H1 (cell line): ENCODE measurements at regions not wholly inside any gene's neighbourhood (a gene's known extent, or its start where the extent isn't known, plus 50 kb on each side); places are given as distances from the start of the nearest gene placed in this dataset.

Source experiments
- CTCF ChIA-PET: fragments of 300-600 bp; sonication (Branson Sonifier 250); formaldehyde crosslinking; loops from one replicate; lab custom pipeline; 2021; ENCODE audit not compliant: partially characterized antibody; lab: Charles Lee
- POLR2A ChIA-PET: fragments of 300-600 bp; sonication (Branson Sonifier 250); formaldehyde crosslinking; loops from one replicate; lab custom pipeline; 2021; ENCODE audit warnings: inconsistent platforms; ENCODE audit not compliant: partially characterized antibody; lab: Charles Lee
- DNase-seq, 2 experiments: peaks; one replicate each; pipeline versions ENCODE4 v3.0.0 to v3.0.0-alpha.2; 2010 to 2022; ENCODE audit warnings: low spot score in 2 of 2, low read depth in 1 of 2, mixed read lengths in 1 of 2
- FAIRE-seq: peaks from 2 replicates; lab custom pipeline; 2011; peaks lifted over from hg19 to GRCh38; lab: Jason Lieb, UNC
- H2AFZ ChIP-seq: 2 replicates; pipeline ENCODE4 v1.8.1; 2012; ENCODE audit warnings: low read length, inconsistent platforms
- H2AK5ac ChIP-seq: 2 replicates; pipeline ENCODE4 v1.6.1; 2013; ENCODE audit warnings: low read depth, low read length
- H2BK120ac ChIP-seq: replicated peaks from 2 replicates; pipeline ENCODE3; 2013; ENCODE audit warnings: low read depth, low read length, inconsistent platforms
- H2BK12ac ChIP-seq: 2 replicates; pipeline ENCODE4 v1.6.1; 2013; ENCODE audit warnings: low read depth, low read length
- H2BK15ac ChIP-seq: 2 replicates; pipeline ENCODE4 v1.6.1; 2013; ENCODE audit warnings: low read length
- H2BK20ac ChIP-seq: 2 replicates; pipeline ENCODE4 v1.6.1; 2013; ENCODE audit warnings: low read length
- H2BK5ac ChIP-seq: 2 replicates; pipeline ENCODE4 v1.6.1; 2013; ENCODE audit warnings: low read depth, low read length
- H3K14ac ChIP-seq: 2 replicates; pipeline ENCODE4 v1.6.1; 2013; ENCODE audit warnings: inconsistent platforms; ENCODE audit not compliant: insufficient read length
- H3K18ac ChIP-seq: 2 replicates; pipeline ENCODE4 v1.6.1; 2013; ENCODE audit warnings: low read length; ENCODE audit errors: extremely low read depth
- H3K23ac ChIP-seq: 2 replicates; pipeline ENCODE4 v1.6.1; 2013; ENCODE audit warnings: inconsistent platforms; ENCODE audit not compliant: insufficient read length
- H3K23me2 ChIP-seq: 2 replicates; pipeline ENCODE4 v1.6.1; 2013; ENCODE audit warnings: low read depth, low read length
- H3K27ac ChIP-seq: 2 replicates; pipeline ENCODE4 v1.6.1; 2011; ENCODE audit warnings: low read depth, low read length, inconsistent platforms
- H3K27me3 ChIP-seq, 4 experiments: replicated peaks in 1 of 4; 1 replicate in 1 of 4; 2 replicates in 3 of 4; pipeline versions ENCODE4 v1.6.1 to v1.8.1; 2011 to 2013; ENCODE audit warnings: low read length in 3 of 4, mild to moderate bottlenecking in 3 of 4, inconsistent platforms in 2 of 4, mixed read lengths in 2 of 4, moderate library complexity in 1 of 4; ENCODE audit not compliant: control insufficient read depth in 3 of 4, insufficient read depth in 3 of 4; ENCODE audit errors: extremely low read depth in 1 of 4
- H3K36me3 ChIP-seq, 4 experiments: 2 replicates each; pipeline versions ENCODE4 v1.6.1 to v1.8.1; 2011 to 2013; ENCODE audit warnings: mild to moderate bottlenecking in 4 of 4, low read length in 3 of 4, moderate library complexity in 2 of 4, control low read depth in 1 of 4, inconsistent platforms in 1 of 4; ENCODE audit not compliant: insufficient read depth in 4 of 4, control insufficient read depth in 2 of 4
- H3K4ac ChIP-seq: replicated peaks from 2 replicates; pipeline ENCODE3; 2013; ENCODE audit warnings: low read length, low read depth, mixed read lengths, inconsistent platforms; ENCODE audit not compliant: insufficient read length
- H3K4me1 ChIP-seq, 4 experiments: replicated peaks in 1 of 4; 1 replicate in 1 of 4; 2 replicates in 3 of 4; pipeline versions ENCODE4 v1.6.1 to v1.8.1; 2011 to 2013; ENCODE audit warnings: low read length in 3 of 4, inconsistent platforms in 2 of 4, mixed read lengths in 1 of 4; ENCODE audit not compliant: insufficient read depth in 4 of 4, control insufficient read depth in 3 of 4
- H3K4me2 ChIP-seq, 2 experiments: 2 replicates each; pipeline versions ENCODE4 v1.6.1 to v1.8.1; 2011 to 2013; ENCODE audit warnings: low read depth in 2 of 2, low read length in 2 of 2, control low read depth in 1 of 2, inconsistent platforms in 1 of 2, mild to moderate bottlenecking in 1 of 2; ENCODE audit not compliant: insufficient read depth in 1 of 2
- H3K4me3 ChIP-seq, 4 experiments: fragments of 200-600, 300-600 bp in 1 of 4; sonication (generic), shearing (Covaris generic), sonication (Bioruptor Twin) in 1 of 4; 2 replicates each; pipeline versions ENCODE4 v1.5.1 to v1.8.1; 2011 to 2016; ENCODE audit warnings: low read length in 4 of 4, low read depth in 3 of 4, control low read depth in 2 of 4, inconsistent platforms in 2 of 4, mild to moderate bottlenecking in 2 of 4, mixed read lengths in 1 of 4, moderate library complexity in 1 of 4; ENCODE audit not compliant: insufficient read depth in 2 of 4; ENCODE audit errors: extremely low read depth in 1 of 4
- H3K56ac ChIP-seq: replicated peaks from 2 replicates; pipeline ENCODE3; 2013; ENCODE audit warnings: low read depth, mild to moderate bottlenecking, mixed read lengths, low read length, inconsistent platforms; ENCODE audit not compliant: insufficient read length
- H3K79me1 ChIP-seq: 2 replicates; pipeline ENCODE4 v1.6.1; 2013; ENCODE audit warnings: low read depth, low read length, control low read depth
- H3K79me2 ChIP-seq, 2 experiments: 2 replicates each; pipeline versions ENCODE4 v1.6.1 to v1.8.1; 2012 to 2013; ENCODE audit warnings: low read length in 2 of 2, mild to moderate bottlenecking in 2 of 2, inconsistent platforms in 1 of 2; ENCODE audit not compliant: insufficient read depth in 2 of 2, control insufficient read depth in 1 of 2
- H3K9ac ChIP-seq, 4 experiments: replicated peaks in 1 of 4; 1 replicate in 1 of 4; 2 replicates in 3 of 4; pipeline versions ENCODE4 v1.6.1 to v1.8.1; 2011 to 2013; ENCODE audit warnings: low read depth in 3 of 4, low read length in 3 of 4, control low read depth in 2 of 4, mild to moderate bottlenecking in 2 of 4, moderate library complexity in 2 of 4, inconsistent platforms in 1 of 4; ENCODE audit errors: extremely low read depth in 1 of 4
- H3K9me3 ChIP-seq, 2 experiments: 2 replicates each; pipeline versions ENCODE4 v1.6.1 to v1.8.1; 2012 to 2013; ENCODE audit warnings: mild to moderate bottlenecking in 2 of 2, moderate library complexity in 2 of 2, control low read depth in 1 of 2, inconsistent platforms in 1 of 2, low read depth in 1 of 2, low read length in 1 of 2, mixed read lengths in 1 of 2; ENCODE audit not compliant: insufficient read depth in 2 of 2
- H4K20me1 ChIP-seq, 2 experiments: replicated peaks in 1 of 2; 2 replicates each; pipeline versions ENCODE3 to v1.8.1; 2011 to 2013; ENCODE audit warnings: inconsistent platforms in 2 of 2, low read length in 2 of 2, mild to moderate bottlenecking in 1 of 2; ENCODE audit not compliant: insufficient read depth in 2 of 2, control insufficient read depth in 1 of 2
- H4K5ac ChIP-seq: 2 replicates; pipeline ENCODE4 v1.6.1; 2013; ENCODE audit warnings: low read length, low read depth, mixed read lengths, inconsistent platforms; ENCODE audit not compliant: insufficient read length
- H4K8ac ChIP-seq: 2 replicates; pipeline ENCODE4 v1.8.0; 2013; ENCODE audit warnings: mild to moderate bottlenecking, moderate library complexity, low read length, inconsistent platforms; ENCODE audit not compliant: insufficient read depth; ENCODE audit errors: extremely low read depth
- H4K91ac ChIP-seq: replicated peaks from 2 replicates; pipeline ENCODE3; 2013; ENCODE audit warnings: low read length, mixed read lengths, inconsistent platforms; ENCODE audit not compliant: insufficient read length
- POLR2AphosphoS5 ChIP-seq: IDR thresholded peaks from 2 replicates; pipeline ENCODE4 v1.6.1; 2011; ENCODE audit warnings: low read depth, low read length
- RBBP5 ChIP-seq: IDR thresholded peaks from 2 replicates; pipeline ENCODE4 v1.7.1; 2012; ENCODE audit warnings: low read depth, mild to moderate bottlenecking, inconsistent platforms, low read length, moderate library complexity, borderline replicate concordance
- ZNF274 ChIP-seq: IDR thresholded peaks from 2 replicates; pipeline ENCODE4 v1.7.0; 2012; ENCODE audit warnings: low read length, borderline replicate concordance; ENCODE audit errors: extremely low read depth
- WGBS, 2 experiments: shearing (Covaris generic) in 1 of 2; methylation state at CpG; one replicate each; pipeline versions ENCODE4 v1.1.6 to v1.1.7; 2013 to 2015; ENCODE audit warnings: low lambda C conversion rate in 2 of 2, mixed read lengths in 2 of 2, inconsistent platforms in 1 of 2, low coverage in 1 of 2, missing lambda C conversion rate in 1 of 2; ENCODE audit not compliant: insufficient replicate concordance in 2 of 2, insufficient coverage in 1 of 2, insufficient read length in 1 of 2; ENCODE audit errors: extremely low coverage in 1 of 2, missing lambda C conversion rate in 1 of 2; 5-methylcytosine and 5-hydroxymethylcytosine counted together

DNA sequence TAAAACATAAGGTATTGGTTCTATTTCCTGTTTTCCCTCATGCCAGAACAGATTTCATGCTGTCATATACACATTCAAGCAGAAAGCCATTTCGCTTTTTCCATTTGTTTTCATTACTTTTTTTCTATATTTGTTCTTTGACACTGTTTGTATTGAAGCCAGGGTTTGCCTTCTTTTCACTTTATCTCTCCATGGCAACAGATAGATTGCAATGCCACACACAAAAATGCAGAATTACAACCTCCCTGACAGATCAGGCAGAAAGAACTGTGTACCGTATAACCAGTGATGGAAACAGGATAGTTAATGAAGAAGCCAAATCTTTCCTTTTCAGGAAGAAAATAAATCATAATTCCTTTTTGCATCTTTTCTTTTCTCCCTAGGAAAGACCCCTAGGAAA is 103.0 kb upstream of the PCGF5 start:
- H3K9ac ChIP-seq = no peak overlapping the region

More for the DNA sequence above, 103.0 kb upstream of the PCGF5 start:
- H2BK120ac ChIP-seq = no peak overlapping the region
- ChIA-PET POLR2A (no interaction called here), CTCF (interaction anchor here (0.9 to 1.8 kb wide), 5 partner anchors 10 to 273 kb away, joined by 3 to 6 read pairs (median 3); no protein-coding TSS in a partner anchor)
- no peak overlapping the region for H2AK5ac ChIP-seq
- no peaks in the 10 kb centered on the region for H3K27me3 ChIP-seq
- H2BK20ac ChIP-seq = no peak overlapping the region
- H3K23me2 ChIP-seq = no peaks in the 10 kb centered on the region
- H3K4me1 ChIP-seq = no peaks in the 10 kb centered on the region
- no peaks in the 10 kb centered on the region for H3K36me3 ChIP-seq
- no peak overlapping the region for H3K23ac ChIP-seq
- FAIRE-seq = no peak
- TF ChIP-seq POLR2AphosphoS5 = no peak
- TF ChIP-seq ZNF274 = no peak
- no peak for TF ChIP-seq RBBP5
- H4K91ac ChIP-seq = no peak overlapping the region
- no peak overlapping the region for H3K14ac ChIP-seq
- no peak overlapping the region for H3K4me3 ChIP-seq
- no peaks in the 10 kb centered on the region for H4K20me1 ChIP-seq
- H3K56ac ChIP-seq = no peak overlapping the region
- H2BK15ac ChIP-seq = no peak overlapping the region
- no peaks in the 10 kb centered on the region for H3K79me2 ChIP-seq
- H4K5ac ChIP-seq = no peak overlapping the region
- H3K9me3 ChIP-seq = no peaks in the 10 kb centered on the region
- DNase-seq = no peak
- no peak overlapping the region for H3K4me2 ChIP-seq
- no peak overlapping the region for H3K18ac ChIP-seq
- H2BK12ac ChIP-seq = no peak overlapping the region
- no peak overlapping the region for H2AFZ ChIP-seq
- no peak overlapping the region for H2BK5ac ChIP-seq
- whole genome bisulfite sequencing, 2 experiments = 85% methylated on average over 2 of the region's 2 CpGs; no CpG with 5 or more reads in 1 of the 2 experiments
- no peaks in the 10 kb centered on the region for H3K79me1 ChIP-seq
- no peak overlapping the region for H3K4ac ChIP-seq
- H3K27ac ChIP-seq = no peak overlapping the region
- H4K8ac ChIP-seq = no peak overlapping the region
